Upper lobe of left lung (tissue), 6 donors: ENCODE measurements at regions not wholly inside any gene's neighbourhood (a gene's known extent, or its start where the extent isn't known, plus 50 kb on each side); places are given as distances from the start of the nearest gene placed in this dataset.
A peak's percentile ranks its signal among the peaks of the same experiment; 100 is the strongest.

Experiments
- ATAC-seq, 2 donors: fragments of 200-7000 bp; cut with Tn5 transposase; one replicate each; pipeline ENCODE4 v1.9.1; 2022; ENCODE audit warnings: mild to moderate bottlenecking in 2 of 2, moderate library complexity in 2 of 2; ENCODE audit not compliant: low FRiP score in 2 of 2
- DNase-seq, 2 donors: peaks; one replicate each; pipeline ENCODE4 v3.0.0-alpha.2; 2019 to 2020
- H3K27ac ChIP-seq, 4 donors: fragments of 200-600 bp; sonication (generic); one replicate each; pipeline ENCODE4 v1.5.1; 2016 to 2019
- H3K27me3 ChIP-seq, 4 donors: fragments of 200-600 bp; sonication (generic); one replicate each; pipeline ENCODE4 v1.5.1; 2017 to 2019
- H3K36me3 ChIP-seq, 4 donors: fragments of 200-600 bp; sonication (generic); one replicate each; pipeline ENCODE4 v1.5.1; 2016 to 2019
- H3K4me1 ChIP-seq, 4 donors: fragments of 200-600 bp; sonication (generic); one replicate each; pipeline ENCODE4 v1.5.1; 2018 to 2019
- H3K4me3 ChIP-seq, 4 donors: fragments of 200-600 bp; sonication (generic); one replicate each; pipeline ENCODE4 v1.5.1; 2017 to 2019; ENCODE audit warnings: mild to moderate bottlenecking in 2 of 4, moderate library complexity in 1 of 4
- H3K9me3 ChIP-seq, 4 donors: fragments of 200-600 bp; sonication (generic); one replicate each; pipeline ENCODE4 v1.5.1; 2018 to 2019
- CTCF ChIP-seq, 6 experiments: fragments of 450-650 bp in 4 of 6; fragments of 200-600 bp in 2 of 6; sonication (generic) in 2 of 6; IDR thresholded peaks; one replicate each; pipeline ENCODE4 v1.5.1; 2016 to 2019; ENCODE audit warnings: antibody characterized with exemption in 6 of 6
- EP300 ChIP-seq, 4 donors: sonication (generic); formaldehyde crosslinking; IDR thresholded peaks; one replicate each; pipeline ENCODE4 v1.5.1; 2017; ENCODE audit warnings: antibody characterized with exemption in 4 of 4, control low read depth in 2 of 4
- POLR2A ChIP-seq, 4 donors: fragments of 450-650 bp; IDR thresholded peaks; one replicate each; pipeline ENCODE4 v1.5.1; 2016 to 2017; ENCODE audit warnings: antibody characterized with exemption in 4 of 4, mild to moderate bottlenecking in 2 of 4
- POLR2AphosphoS5 ChIP-seq, 2 donors: sonication (generic); formaldehyde crosslinking; IDR thresholded peaks; one replicate each; pipeline ENCODE4 v1.5.1; 2017; ENCODE audit warnings: antibody characterized with exemption in 2 of 2
- whole genome bisulfite sequencing, 2 donors: methylation state at CpG; one replicate each; pipeline ENCODE4 v1.1.5; 2017 to 2018; 5-methylcytosine and 5-hydroxymethylcytosine counted together
- donor health status: DM: no; HTN: no; CAD: no; lungs with moderate emphysema.
- donor health status: DM: no; HTN: yes; CAD: no; lungs with severe emphysema.

GRCh38 chr15:62795700-62796695 is 246.5 kb upstream of the TPM1 start:
- H3K4me3 ChIP-seq: no peak overlapping the region
- H3K4me1 ChIP-seq: no peaks in the 10 kb centered on the region
- H3K9me3 ChIP-seq: no peaks in the 10 kb centered on the region
- H3K27me3 ChIP-seq: no peaks in the 10 kb centered on the region
- no peak for DNase-seq
- TF ChIP-seq POLR2A (IDR thresholded peaks at IDR 0.05): no peak
- no peak overlapping the region for H3K27ac ChIP-seq
- no peak for ATAC-seq
- peaks cover 0 to 5% (median 0%) of the 10 kb centered on the region in 4 donors for H3K36me3 ChIP-seq
- 90 to 92% methylated on average over 20 of the region's 20 CpGs for WGBS, 2 donors

- Histone ChIP-seq H3K27ac (no peak overlapping the region), H3K27me3 (no peaks in the 10 kb centered on the region), H3K36me3 (peaks cover 0 to 5% (median 0%) of the 10 kb centered on the region in 4 donors), H3K9me3 (no peaks in the 10 kb centered on the region), H3K4me3 (no peak overlapping the region), H3K4me1 (no peaks in the 10 kb centered on the region)
- DNase-seq: peak in 1 of 2 donors; percentile 59
- TF ChIP-seq CTCF (IDR thresholded peaks at IDR 0.05): no peak
- TF ChIP-seq POLR2AphosphoS5 (IDR thresholded peaks at IDR 0.05): no peak
- no peak for TF ChIP-seq POLR2A (IDR thresholded peaks at IDR 0.05)
- no peak for TF ChIP-seq EP300 (IDR thresholded peaks at IDR 0.05)
- no peak for ATAC-seq
- 94 to 98% methylated on average over 7 to 15 of the region's 15 CpGs for WGBS, 2 donors
Observed at GRCh38 chr15:62797171-62797570, 245.4 kb upstream of the TPM1 start.

- H3K27ac ChIP-seq: no peak overlapping the region
- H3K4me1 ChIP-seq: no peaks in the 10 kb centered on the region
- TF ChIP-seq POLR2A (IDR thresholded peaks at IDR 0.05) (no peak), EP300 (IDR thresholded peaks at IDR 0.05) (no peak), CTCF (IDR thresholded peaks at IDR 0.05) (no peak), POLR2AphosphoS5 (IDR thresholded peaks at IDR 0.05) (no peak)
- no peaks in the 10 kb centered on the region for H3K27me3 ChIP-seq
- H3K9me3 ChIP-seq: no peaks in the 10 kb centered on the region
- ATAC-seq: no peak
- H3K4me3 ChIP-seq: no peak overlapping the region
- H3K36me3 ChIP-seq: peaks cover 0 to 5% (median 0%) of the 10 kb centered on the region in 4 donors
- DNase-seq: no peak
- 81 to 85% methylated on average over 5 of the region's 5 CpGs for WGBS, 2 donors
Observed at GRCh38 chr15:62798536-62798935, 244.0 kb upstream of the TPM1 start.

GRCh38 chr15:62799037-62799436 is 243.5 kb upstream of the TPM1 start:
- H3K27me3 ChIP-seq: no peaks in the 10 kb centered on the region
- H3K9me3 ChIP-seq: no peaks in the 10 kb centered on the region
- 91 to 96% methylated on average over 6 of the region's 6 CpGs for WGBS, 2 donors
- H3K36me3 ChIP-seq: peaks cover 0 to 5% (median 0%) of the 10 kb centered on the region in 4 donors
- no peak overlapping the region for H3K27ac ChIP-seq
- TF ChIP-seq POLR2A (IDR thresholded peaks at IDR 0.05) (no peak), POLR2AphosphoS5 (IDR thresholded peaks at IDR 0.05) (no peak), EP300 (IDR thresholded peaks at IDR 0.05) (no peak), CTCF (IDR thresholded peaks at IDR 0.05) (no peak)
- ATAC-seq (no peak), DNase-seq (no peak)
- H3K4me1 ChIP-seq: no peaks in the 10 kb centered on the region
- no peak overlapping the region for H3K4me3 ChIP-seq

- H3K27ac ChIP-seq: no peak overlapping the region
- DNase-seq (no peak), ATAC-seq (peak in 1 of 2 donors; percentile 10)
- no peaks in the 10 kb centered on the region for H3K4me1 ChIP-seq
- H3K27me3 ChIP-seq: no peaks in the 10 kb centered on the region
- no peak for TF ChIP-seq CTCF (IDR thresholded peaks at IDR 0.05)
- no peak for TF ChIP-seq POLR2AphosphoS5 (IDR thresholded peaks at IDR 0.05)
- no peak for TF ChIP-seq EP300 (IDR thresholded peaks at IDR 0.05)
- TF ChIP-seq POLR2A (IDR thresholded peaks at IDR 0.05): no peak
- no peaks in the 10 kb centered on the region for H3K9me3 ChIP-seq
- 76 to 93% methylated on average over 3 of the region's 3 CpGs for WGBS, 2 donors
- peaks cover 0 to 5% (median 0%) of the 10 kb centered on the region in 4 donors for H3K36me3 ChIP-seq
- H3K4me3 ChIP-seq: no peak overlapping the region
Observed at GRCh38 chr15:62799919-62800318, 242.6 kb upstream of the TPM1 start.
